ENCODE measurements at regions not wholly inside any gene's neighbourhood (a gene's known extent, or its start where the extent isn't known, plus 50 kb on each side); places are given as distances from the start of the nearest gene placed in this dataset.

GRCh38 chr4:3818371-3818770, 52.2 kb downstream of the ADRA2C start:
- POLR2A ChIA-PET = no interaction called here
- no peaks in the 10 kb centered on the region for H3K4me1 Mint-ChIP-seq
- H3K9me3 Mint-ChIP-seq = no peaks in the 10 kb centered on the region
- H3K27me3 Mint-ChIP-seq = no peaks in the 10 kb centered on the region
- no peak for DNase-seq
- H3K27ac Mint-ChIP-seq = no peak overlapping the region
- no peaks in the 10 kb centered on the region for H3K36me3 Mint-ChIP-seq (ENCODE audit: low read depth)
- no peak overlapping the region for H3K4me3 Mint-ChIP-seq
- CTCF ChIA-PET = no interaction called here

- DNase-seq = no peak
- Mint-ChIP-seq H3K27ac (no peak overlapping the region), H3K27me3 (no peaks in the 10 kb centered on the region), H3K4me1 (no peaks in the 10 kb centered on the region), H3K36me3 (ENCODE audit: low read depth) (no peaks in the 10 kb centered on the region), H3K9me3 (no peaks in the 10 kb centered on the region), H3K4me3 (no peak overlapping the region)
- ChIA-PET CTCF (no interaction called here), POLR2A (no interaction called here)
Observed at GRCh38 chr4:3819210-3819919, 53.2 kb downstream of the ADRA2C start.

- CTCF ChIA-PET = no interaction called here
- Mint-ChIP-seq H3K27me3 (no peaks in the 10 kb centered on the region), H3K4me1 (no peaks in the 10 kb centered on the region), H3K36me3 (ENCODE audit: low read depth) (no peaks in the 10 kb centered on the region), H3K9me3 (no peaks in the 10 kb centered on the region), H3K4me3 (no peak overlapping the region), H3K27ac (no peak overlapping the region)
- no peak for DNase-seq
- POLR2A ChIA-PET = no interaction called here
Observed at GRCh38 chr4:3820016-3820805, 54.0 kb downstream of the ADRA2C start.

GRCh38 chr4:3820806-3821579, 54.8 kb downstream of the ADRA2C start:
- CTCF ChIA-PET = no interaction called here
- Mint-ChIP-seq H3K36me3 (ENCODE audit: low read depth) (no peaks in the 10 kb centered on the region), H3K4me1 (no peaks in the 10 kb centered on the region), H3K4me3 (no peak overlapping the region), H3K27ac (no peak overlapping the region), H3K9me3 (no peaks in the 10 kb centered on the region), H3K27me3 (no peaks in the 10 kb centered on the region)
- POLR2A ChIA-PET = no interaction called here
- no peak for DNase-seq

- no peaks in the 10 kb centered on the region for H3K4me1 Mint-ChIP-seq
Observed at GRCh38 chr4:3821580-3822229, 55.5 kb downstream of the ADRA2C start.

GRCh38 chr4:3822230-3822947, 56.2 kb downstream of the ADRA2C start:
- Mint-ChIP-seq H3K4me1 (no peaks in the 10 kb centered on the region), H3K36me3 (ENCODE audit: low read depth) (no peaks in the 10 kb centered on the region), H3K27ac (no peak overlapping the region), H3K4me3 (no peak overlapping the region), H3K9me3 (no peaks in the 10 kb centered on the region), H3K27me3 (no peaks in the 10 kb centered on the region)
- DNase-seq = no peak
- ChIA-PET POLR2A (no interaction called here), CTCF (no interaction called here)

More at GRCh38 chr4:3821580-3822229, 55.5 kb downstream of the ADRA2C start:
- no peaks in the 10 kb centered on the region for H3K36me3 Mint-ChIP-seq (ENCODE audit: low read depth)
- ChIA-PET POLR2A (no interaction called here), CTCF (no interaction called here)
- no peak overlapping the region for H3K27ac Mint-ChIP-seq
- no peaks in the 10 kb centered on the region for H3K27me3 Mint-ChIP-seq
- no peaks in the 10 kb centered on the region for H3K9me3 Mint-ChIP-seq
- DNase-seq = no peak
- H3K4me3 Mint-ChIP-seq = no peak overlapping the region

GRCh38 chr4:3823496-3824341, 57.5 kb downstream of the ADRA2C start:
- Mint-ChIP-seq H3K9me3 (no peaks in the 10 kb centered on the region), H3K27me3 (no peaks in the 10 kb centered on the region)
- POLR2A ChIA-PET = no interaction called here

GRCh38 chr4:3824521-3825270, 58.5 kb downstream of the ADRA2C start:
- POLR2A ChIA-PET = no interaction called here
- H3K36me3 Mint-ChIP-seq (ENCODE audit: low read depth) = no peaks in the 10 kb centered on the region
- no peaks in the 10 kb centered on the region for H3K9me3 Mint-ChIP-seq
- no peak overlapping the region for H3K4me3 Mint-ChIP-seq
- no peaks in the 10 kb centered on the region for H3K27me3 Mint-ChIP-seq
- CTCF ChIA-PET = no interaction called here
- no peak for DNase-seq
- no peak overlapping the region for H3K27ac Mint-ChIP-seq
- H3K4me1 Mint-ChIP-seq = no peaks in the 10 kb centered on the region

More at GRCh38 chr4:3823496-3824341, 57.5 kb downstream of the ADRA2C start:
- no peak for DNase-seq
- no peak overlapping the region for H3K4me3 Mint-ChIP-seq
- H3K27ac Mint-ChIP-seq = no peak overlapping the region
- no peaks in the 10 kb centered on the region for H3K36me3 Mint-ChIP-seq (ENCODE audit: low read depth)
- H3K4me1 Mint-ChIP-seq = no peaks in the 10 kb centered on the region
- CTCF ChIA-PET = interaction anchor here (0.7 kb wide), 1 partner anchor 331 kb away, joined by 3 read pairs; no protein-coding TSS in a partner anchor

- no peak for DNase-seq
- ChIA-PET CTCF (no interaction called here), POLR2A (no interaction called here)
- Mint-ChIP-seq H3K9me3 (no peaks in the 10 kb centered on the region), H3K4me3 (no peak overlapping the region), H3K27me3 (no peaks in the 10 kb centered on the region), H3K4me1 (no peaks in the 10 kb centered on the region), H3K36me3 (ENCODE audit: low read depth) (no peaks in the 10 kb centered on the region), H3K27ac (no peak overlapping the region)
Observed at GRCh38 chr4:3825530-3825929, 59.3 kb downstream of the ADRA2C start.

GRCh38 chr4:3826247-3827172, 60.3 kb downstream of the ADRA2C start:
- H3K4me3 Mint-ChIP-seq = no peak overlapping the region
- no peak overlapping the region for H3K27ac Mint-ChIP-seq

More at GRCh38 chr4:3826247-3827172, 60.3 kb downstream of the ADRA2C start:
- DNase-seq = no peak
- ChIA-PET POLR2A (no interaction called here), CTCF (no interaction called here)
- Mint-ChIP-seq H3K36me3 (ENCODE audit: low read depth) (no peaks in the 10 kb centered on the region), H3K4me1 (no peaks in the 10 kb centered on the region), H3K27me3 (no peaks in the 10 kb centered on the region), H3K9me3 (no peaks in the 10 kb centered on the region)
